Amniotic epithelial cell (primary cell): ENCODE measurements at regions not wholly inside any gene's neighbourhood (a gene's known extent, or its start where the extent isn't known, plus 50 kb on each side); places are given as distances from the start of the nearest gene placed in this dataset.
"Not testable (repeated sequence)": the region's sequence is repeated elsewhere in the genome, so short reads cannot be mapped to it uniquely, and the experiment has no call there.

Experiments
- DNase-seq: peaks from one replicate; pipeline ENCODE4 v3.0.0-alpha.2; 2010; ENCODE audit warnings: low read depth

GRCh38 chr2:130251535-130251872, 53.3 kb upstream of the TUBA3E start:
- no peak for DNase-seq

GRCh38 chr2:130248355-130248754, 50.1 kb upstream of the TUBA3E start:
- DNase-seq = not testable (repeated sequence)
